IMR-90 (cell line): ENCODE measurements at regions not wholly inside any gene's neighbourhood (a gene's known extent, or its start where the extent isn't known, plus 50 kb on each side); places are given as distances from the start of the nearest gene placed in this dataset.

ENCODE experiments used
- BHLHE40 ChIP-seq: fragments of 150-350 bp; IDR thresholded peaks from 2 replicates; pipeline ENCODE4 v1.6.1; 2016; ENCODE audit warnings: mild to moderate bottlenecking, low read depth, low read length
- CHD1 ChIP-seq: IDR thresholded peaks from 2 replicates; pipeline ENCODE4 v1.6.1; 2012; ENCODE audit warnings: low read depth, low read length, improper control_type of control experiment
- FOS ChIP-seq: fragments of 150-350 bp; IDR thresholded peaks from 2 replicates; pipeline ENCODE4 v1.6.1; 2016; ENCODE audit warnings: low read depth, low read length
- MXI1 ChIP-seq: IDR thresholded peaks from 2 replicates; pipeline ENCODE4 v1.6.1; 2012; ENCODE audit warnings: low read depth, mild to moderate bottlenecking, low read length, moderate library complexity, borderline replicate concordance
- NFE2L2 ChIP-seq: fragments of 150-350 bp; IDR thresholded peaks from 2 replicates; pipeline ENCODE4 v1.6.1; 2016; ENCODE audit warnings: low read depth, mild to moderate bottlenecking, low read length
- POLR2A ChIP-seq: IDR thresholded peaks from 2 replicates; pipeline ENCODE4 v1.6.1; 2012; ENCODE audit warnings: mild to moderate bottlenecking, low read depth, low read length
- RAD21 ChIP-seq: IDR thresholded peaks from 2 replicates; pipeline ENCODE4 v1.6.1; 2012; ENCODE audit warnings: low read length, improper control_type of control experiment
- RCOR1 ChIP-seq: IDR thresholded peaks from 2 replicates; pipeline ENCODE4 v1.6.1; 2012; ENCODE audit warnings: mild to moderate bottlenecking, low read length, improper control_type of control experiment; ENCODE audit not compliant: insufficient replicate concordance
- RFX5 ChIP-seq: IDR thresholded peaks from 2 replicates; pipeline ENCODE4 v1.8.0; 2012; ENCODE audit warnings: low read depth, mild to moderate bottlenecking, low read length, moderate library complexity
- SMC3 ChIP-seq: fragments of 150-350 bp; IDR thresholded peaks from 2 replicates; pipeline ENCODE4 v1.6.1; 2016; ENCODE audit warnings: low read depth, mild to moderate bottlenecking, antibody characterized with exemption, low read length, moderate library complexity
- TF ChIP-seq, protein P1 (sequence below): conservative IDR thresholded peaks from 2 replicates; pipeline ENCODE4 v1.5.1; 2012; ENCODE audit warnings: mild to moderate bottlenecking, low read depth, low read length, improper control_type of control experiment
- TF ChIP-seq, protein P2 (sequence below): fragments of 150-350 bp; IDR thresholded peaks from 2 replicates; pipeline ENCODE4 v1.6.1; 2016; ENCODE audit warnings: low read depth, mild to moderate bottlenecking, low read length, moderate library complexity, borderline replicate concordance
- TF ChIP-seq, protein P3 (sequence below): fragments of 150-350 bp; IDR thresholded peaks from 2 replicates; pipeline ENCODE4 v1.6.1; 2017; ENCODE audit warnings: mild to moderate bottlenecking, antibody characterized with exemption, low read length, low read depth

- TF ChIP-seq, protein P1, sequence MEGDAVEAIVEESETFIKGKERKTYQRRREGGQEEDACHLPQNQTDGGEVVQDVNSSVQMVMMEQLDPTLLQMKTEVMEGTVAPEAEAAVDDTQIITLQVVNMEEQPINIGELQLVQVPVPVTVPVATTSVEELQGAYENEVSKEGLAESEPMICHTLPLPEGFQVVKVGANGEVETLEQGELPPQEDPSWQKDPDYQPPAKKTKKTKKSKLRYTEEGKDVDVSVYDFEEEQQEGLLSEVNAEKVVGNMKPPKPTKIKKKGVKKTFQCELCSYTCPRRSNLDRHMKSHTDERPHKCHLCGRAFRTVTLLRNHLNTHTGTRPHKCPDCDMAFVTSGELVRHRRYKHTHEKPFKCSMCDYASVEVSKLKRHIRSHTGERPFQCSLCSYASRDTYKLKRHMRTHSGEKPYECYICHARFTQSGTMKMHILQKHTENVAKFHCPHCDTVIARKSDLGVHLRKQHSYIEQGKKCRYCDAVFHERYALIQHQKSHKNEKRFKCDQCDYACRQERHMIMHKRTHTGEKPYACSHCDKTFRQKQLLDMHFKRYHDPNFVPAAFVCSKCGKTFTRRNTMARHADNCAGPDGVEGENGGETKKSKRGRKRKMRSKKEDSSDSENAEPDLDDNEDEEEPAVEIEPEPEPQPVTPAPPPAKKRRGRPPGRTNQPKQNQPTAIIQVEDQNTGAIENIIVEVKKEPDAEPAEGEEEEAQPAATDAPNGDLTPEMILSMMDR = no peak
- TF ChIP-seq RFX5 (no peak), CHD1 (no peak), RAD21 (no peak), NFE2L2 (no peak), POLR2A (no peak), FOS (no peak), SMC3 (no peak), MXI1 (no peak), BHLHE40 (no peak), RCOR1 (no peak)
- TF ChIP-seq, protein P2, sequence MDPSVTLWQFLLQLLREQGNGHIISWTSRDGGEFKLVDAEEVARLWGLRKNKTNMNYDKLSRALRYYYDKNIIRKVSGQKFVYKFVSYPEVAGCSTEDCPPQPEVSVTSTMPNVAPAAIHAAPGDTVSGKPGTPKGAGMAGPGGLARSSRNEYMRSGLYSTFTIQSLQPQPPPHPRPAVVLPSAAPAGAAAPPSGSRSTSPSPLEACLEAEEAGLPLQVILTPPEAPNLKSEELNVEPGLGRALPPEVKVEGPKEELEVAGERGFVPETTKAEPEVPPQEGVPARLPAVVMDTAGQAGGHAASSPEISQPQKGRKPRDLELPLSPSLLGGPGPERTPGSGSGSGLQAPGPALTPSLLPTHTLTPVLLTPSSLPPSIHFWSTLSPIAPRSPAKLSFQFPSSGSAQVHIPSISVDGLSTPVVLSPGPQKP = no peak
- TF ChIP-seq, protein P3, sequence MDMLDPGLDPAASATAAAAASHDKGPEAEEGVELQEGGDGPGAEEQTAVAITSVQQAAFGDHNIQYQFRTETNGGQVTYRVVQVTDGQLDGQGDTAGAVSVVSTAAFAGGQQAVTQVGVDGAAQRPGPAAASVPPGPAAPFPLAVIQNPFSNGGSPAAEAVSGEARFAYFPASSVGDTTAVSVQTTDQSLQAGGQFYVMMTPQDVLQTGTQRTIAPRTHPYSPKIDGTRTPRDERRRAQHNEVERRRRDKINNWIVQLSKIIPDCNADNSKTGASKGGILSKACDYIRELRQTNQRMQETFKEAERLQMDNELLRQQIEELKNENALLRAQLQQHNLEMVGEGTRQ = no peak
Observed at GRCh38 chr12:28640519-28640918, 450.3 kb downstream of the CCDC91 start.
